RWPE2 (cell line): ENCODE measurements at regions not wholly inside any gene's neighbourhood (a gene's known extent, or its start where the extent isn't known, plus 50 kb on each side); places are given as distances from the start of the nearest gene placed in this dataset.

Experiments used
- ATAC-seq: fragments of 200-7000 bp; cut with Tn5 transposase; 3 replicates; pipeline ENCODE4 v1.9.1; 2021; ENCODE audit warnings: low read depth
- DNase-seq: peaks from one replicate; pipeline ENCODE4 v3.0.0-alpha.2; 2020; ENCODE audit warnings: low spot score
- H3K27ac ChIP-seq: fragments of 450-650 bp; 2 replicates; pipeline ENCODE4 v1.5.1; 2017; ENCODE audit warnings: mild to moderate bottlenecking; ENCODE audit not compliant: poor library complexity, severe bottlenecking
- H3K27me3 ChIP-seq: fragments of 250-450 bp; sonication (Bioruptor Pico); 2 replicates; pipeline ENCODE4 v1.5.1; 2021; ENCODE audit warnings: mild to moderate bottlenecking, moderate library complexity; ENCODE audit not compliant: insufficient read depth, poor library complexity, severe bottlenecking
- H3K36me3 ChIP-seq: fragments of 250-450 bp; sonication (Bioruptor Pico); 2 replicates; pipeline ENCODE4 v1.5.1; 2020; ENCODE audit warnings: low read depth, mild to moderate bottlenecking, moderate library complexity
- H3K4me1 ChIP-seq: fragments of 250-450 bp; sonication (Bioruptor Pico); 2 replicates; pipeline ENCODE4 v1.5.1; 2021; ENCODE audit warnings: mild to moderate bottlenecking, moderate library complexity; ENCODE audit not compliant: insufficient read depth, poor library complexity, severe bottlenecking
- H3K4me3 ChIP-seq: fragments of 250-450 bp; sonication (Bioruptor Pico); 2 replicates; pipeline ENCODE4 v1.5.1; 2021; ENCODE audit warnings: mild to moderate bottlenecking, moderate library complexity; ENCODE audit not compliant: severe bottlenecking
- H3K9me3 ChIP-seq: fragments of 250-450 bp; sonication (Bioruptor Pico); 2 replicates; pipeline ENCODE4 v1.5.1; 2021; ENCODE audit warnings: mild to moderate bottlenecking, moderate library complexity; ENCODE audit not compliant: severe bottlenecking
- TF ChIP-seq, protein P1 (sequence below): fragments of 450-650 bp; IDR thresholded peaks from one replicate; pipeline ENCODE4 v1.5.1; 2017; ENCODE audit warnings: mild to moderate bottlenecking, moderate library complexity; ENCODE audit not compliant: poor library complexity, severe bottlenecking

DNA sequence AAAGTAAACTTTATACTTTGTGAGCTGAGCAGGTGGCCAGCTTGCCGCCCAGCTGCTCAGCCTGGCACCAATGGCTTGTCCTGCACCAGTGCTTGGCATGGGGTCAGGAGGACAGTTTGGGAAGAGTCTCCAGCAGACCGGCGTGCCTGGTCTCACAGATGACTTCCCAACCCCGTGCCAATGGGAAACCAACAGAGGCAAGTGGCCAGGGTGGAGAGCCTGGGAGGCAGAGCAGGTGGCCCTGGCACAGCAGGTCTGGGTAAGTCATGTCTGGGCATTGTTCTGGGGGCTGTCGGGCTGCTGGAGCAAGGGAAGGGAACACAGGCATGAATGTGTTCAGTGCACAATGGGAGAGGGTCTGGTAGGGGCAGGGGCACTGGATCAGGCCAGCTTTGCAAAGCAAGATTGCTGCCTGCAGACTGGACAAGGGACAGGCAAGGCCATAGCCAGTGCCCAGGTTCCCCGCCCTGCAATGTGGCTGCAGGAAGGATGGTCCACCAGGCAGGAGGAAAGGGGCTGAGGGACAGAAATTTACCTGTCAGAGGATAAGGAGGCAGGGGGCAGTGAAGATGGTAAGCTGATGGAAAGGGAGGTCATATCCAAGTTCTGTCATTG is 76.2 kb upstream of the ALDH1B1 start:
- DNase-seq = no peak
- no peak for ATAC-seq
- TF ChIP-seq, protein P1, sequence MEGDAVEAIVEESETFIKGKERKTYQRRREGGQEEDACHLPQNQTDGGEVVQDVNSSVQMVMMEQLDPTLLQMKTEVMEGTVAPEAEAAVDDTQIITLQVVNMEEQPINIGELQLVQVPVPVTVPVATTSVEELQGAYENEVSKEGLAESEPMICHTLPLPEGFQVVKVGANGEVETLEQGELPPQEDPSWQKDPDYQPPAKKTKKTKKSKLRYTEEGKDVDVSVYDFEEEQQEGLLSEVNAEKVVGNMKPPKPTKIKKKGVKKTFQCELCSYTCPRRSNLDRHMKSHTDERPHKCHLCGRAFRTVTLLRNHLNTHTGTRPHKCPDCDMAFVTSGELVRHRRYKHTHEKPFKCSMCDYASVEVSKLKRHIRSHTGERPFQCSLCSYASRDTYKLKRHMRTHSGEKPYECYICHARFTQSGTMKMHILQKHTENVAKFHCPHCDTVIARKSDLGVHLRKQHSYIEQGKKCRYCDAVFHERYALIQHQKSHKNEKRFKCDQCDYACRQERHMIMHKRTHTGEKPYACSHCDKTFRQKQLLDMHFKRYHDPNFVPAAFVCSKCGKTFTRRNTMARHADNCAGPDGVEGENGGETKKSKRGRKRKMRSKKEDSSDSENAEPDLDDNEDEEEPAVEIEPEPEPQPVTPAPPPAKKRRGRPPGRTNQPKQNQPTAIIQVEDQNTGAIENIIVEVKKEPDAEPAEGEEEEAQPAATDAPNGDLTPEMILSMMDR = no peak

DNA sequence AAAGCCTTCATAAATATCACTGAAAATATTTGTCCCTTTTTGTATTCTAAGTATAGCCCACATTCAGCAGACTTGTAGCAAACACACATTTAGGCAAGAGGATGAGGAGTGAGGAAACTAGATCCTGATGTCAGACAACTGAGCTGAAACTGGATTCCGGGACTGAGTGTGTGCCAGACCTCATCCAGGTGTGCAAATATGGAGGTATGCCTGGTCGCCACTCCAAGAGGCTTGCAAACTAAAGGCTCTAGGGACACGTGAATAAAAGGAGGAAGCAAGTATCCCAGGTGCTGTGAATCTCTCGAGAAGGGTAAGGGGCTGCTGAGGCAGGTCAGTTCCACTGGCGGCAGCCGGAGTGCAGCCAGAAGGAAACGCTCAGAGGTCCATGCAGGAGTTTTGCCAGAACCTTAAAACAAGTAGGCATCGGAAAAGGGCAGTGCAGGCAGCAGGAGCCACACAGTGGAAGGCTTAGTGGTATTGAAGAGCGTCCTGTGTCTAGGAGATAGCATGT is 77.4 kb upstream of the ALDH1B1 start:
- Histone ChIP-seq H3K4me1 (no peaks in the 10 kb centered on the region), H3K9me3 (no peaks in the 10 kb centered on the region), H3K27ac (no peak overlapping the region), H3K27me3 (peaks cover 6% of the 10 kb centered on the region), H3K4me3 (no peak overlapping the region), H3K36me3 (no peaks in the 10 kb centered on the region)
- no peak for DNase-seq
- TF ChIP-seq, protein P1 = no peak
- ATAC-seq = no peak

More for the DNA sequence above, 76.2 kb upstream of the ALDH1B1 start:
- Histone ChIP-seq H3K27me3 (peaks cover 6% of the 10 kb centered on the region), H3K4me3 (no peak overlapping the region), H3K27ac (no peak overlapping the region), H3K36me3 (no peaks in the 10 kb centered on the region), H3K4me1 (no peaks in the 10 kb centered on the region), H3K9me3 (no peaks in the 10 kb centered on the region)

DNA sequence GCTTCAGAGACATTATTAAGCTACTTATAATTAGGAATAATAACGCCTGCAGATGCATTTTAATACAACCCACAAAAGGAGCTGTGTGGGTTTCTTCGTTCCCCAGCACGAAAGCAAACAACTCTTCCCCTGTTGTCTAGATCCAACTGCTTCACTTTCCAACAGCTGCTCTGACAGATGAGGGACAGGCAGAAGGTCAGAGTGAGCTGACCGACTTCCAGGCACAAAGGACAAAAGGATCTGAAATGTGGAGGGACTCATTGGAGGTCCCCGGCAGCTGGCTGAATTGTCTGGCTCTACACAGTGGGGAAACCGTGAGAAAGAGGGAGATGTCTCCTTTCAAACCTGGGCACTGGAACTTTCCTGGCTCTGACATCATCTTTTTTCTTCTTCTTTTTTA is 79.1 kb upstream of the ALDH1B1 start:
- ATAC-seq (no peak), DNase-seq (no peak)
- no peak overlapping the region for H3K4me3 ChIP-seq
- no peaks in the 10 kb centered on the region for H3K9me3 ChIP-seq
- TF ChIP-seq, protein P1 = no peak
- no peaks in the 10 kb centered on the region for H3K4me1 ChIP-seq
- no peaks in the 10 kb centered on the region for H3K36me3 ChIP-seq
- peaks cover 6% of the 10 kb centered on the region for H3K27me3 ChIP-seq
- no peak overlapping the region for H3K27ac ChIP-seq

DNA sequence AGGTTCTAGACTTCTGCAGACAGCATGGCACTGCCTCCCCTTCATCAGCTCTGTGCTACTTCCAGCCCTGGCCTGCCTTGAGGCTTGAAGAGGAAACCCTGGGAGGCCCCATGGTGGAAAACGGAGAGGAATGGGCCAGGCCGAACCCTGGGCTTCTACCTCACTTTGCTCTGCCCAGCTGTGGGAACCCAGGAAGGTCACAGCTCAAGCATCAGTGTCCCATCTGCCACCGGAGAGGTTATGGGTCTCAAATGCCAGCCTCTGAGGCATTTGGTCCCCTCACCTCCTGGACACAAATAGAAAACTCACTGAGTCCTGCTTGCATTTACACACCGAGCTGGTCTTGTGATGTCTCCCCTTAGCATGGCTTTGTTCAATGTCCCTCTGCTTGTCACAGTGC is 80.1 kb upstream of the ALDH1B1 start:
- ATAC-seq (no peak), DNase-seq (no peak)
- H3K9me3 ChIP-seq = no peaks in the 10 kb centered on the region
- H3K36me3 ChIP-seq = no peaks in the 10 kb centered on the region
- TF ChIP-seq, protein P1 = no peak
- no peak overlapping the region for H3K27ac ChIP-seq
- H3K4me3 ChIP-seq = no peak overlapping the region
- H3K4me1 ChIP-seq = no peaks in the 10 kb centered on the region
- peaks cover 6% of the 10 kb centered on the region for H3K27me3 ChIP-seq

DNA sequence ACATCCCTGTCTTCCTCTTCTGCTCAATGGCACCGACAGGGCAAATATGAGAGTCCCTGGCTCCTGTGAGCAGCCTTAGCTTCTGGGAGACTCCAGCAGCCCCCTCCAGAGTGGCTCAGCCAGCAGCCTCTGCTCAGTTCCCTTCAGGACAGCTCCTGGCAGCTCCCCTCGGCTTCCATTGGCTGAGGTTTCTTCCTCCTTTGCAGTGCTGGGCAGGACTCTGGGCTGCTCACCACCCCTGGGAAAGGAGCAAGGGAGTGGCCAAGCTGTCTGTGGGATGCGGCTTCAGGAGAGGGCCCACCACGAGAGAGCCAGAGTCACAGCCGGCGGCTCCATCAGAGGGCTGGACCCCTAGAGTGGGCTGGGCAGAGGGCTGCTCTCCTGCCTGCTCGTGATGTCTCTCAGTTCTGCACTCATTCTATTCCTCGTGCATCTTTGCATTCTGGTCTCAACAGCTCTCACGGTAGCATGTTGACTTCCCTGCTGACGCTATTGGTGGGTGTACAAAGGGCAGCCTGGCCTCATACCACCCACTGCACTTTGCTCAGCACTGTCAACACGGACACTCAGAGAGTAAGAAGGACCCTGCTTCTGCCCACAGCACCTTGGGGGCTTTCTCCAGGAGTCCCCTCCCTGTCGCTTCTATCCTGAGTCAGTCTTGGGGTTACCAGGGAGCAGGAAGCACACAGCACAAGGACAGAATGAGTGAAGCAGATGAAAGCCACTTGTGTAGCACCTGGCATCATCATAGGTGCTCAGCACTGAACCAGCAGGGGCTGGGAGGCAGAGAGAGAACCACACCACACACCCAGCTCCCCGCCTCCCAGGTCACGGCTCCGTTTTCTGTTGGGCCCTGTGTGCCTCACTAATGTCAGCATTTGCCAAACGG is 80.9 kb upstream of the ALDH1B1 start:
- no peak for DNase-seq
- H3K4me1 ChIP-seq = no peaks in the 10 kb centered on the region
- ATAC-seq = no peak

More for the DNA sequence above, 80.9 kb upstream of the ALDH1B1 start:
- H3K36me3 ChIP-seq = no peaks in the 10 kb centered on the region
- no peaks in the 10 kb centered on the region for H3K9me3 ChIP-seq
- H3K4me3 ChIP-seq = no peak overlapping the region
- H3K27me3 ChIP-seq = peaks cover 6% of the 10 kb centered on the region
- no peak overlapping the region for H3K27ac ChIP-seq
- TF ChIP-seq, protein P1 = no peak
